ENCODE measurements at regions not wholly inside any gene's neighbourhood (a gene's known extent, or its start where the extent isn't known, plus 50 kb on each side); places are given as distances from the start of the nearest gene placed in this dataset.

DNA sequence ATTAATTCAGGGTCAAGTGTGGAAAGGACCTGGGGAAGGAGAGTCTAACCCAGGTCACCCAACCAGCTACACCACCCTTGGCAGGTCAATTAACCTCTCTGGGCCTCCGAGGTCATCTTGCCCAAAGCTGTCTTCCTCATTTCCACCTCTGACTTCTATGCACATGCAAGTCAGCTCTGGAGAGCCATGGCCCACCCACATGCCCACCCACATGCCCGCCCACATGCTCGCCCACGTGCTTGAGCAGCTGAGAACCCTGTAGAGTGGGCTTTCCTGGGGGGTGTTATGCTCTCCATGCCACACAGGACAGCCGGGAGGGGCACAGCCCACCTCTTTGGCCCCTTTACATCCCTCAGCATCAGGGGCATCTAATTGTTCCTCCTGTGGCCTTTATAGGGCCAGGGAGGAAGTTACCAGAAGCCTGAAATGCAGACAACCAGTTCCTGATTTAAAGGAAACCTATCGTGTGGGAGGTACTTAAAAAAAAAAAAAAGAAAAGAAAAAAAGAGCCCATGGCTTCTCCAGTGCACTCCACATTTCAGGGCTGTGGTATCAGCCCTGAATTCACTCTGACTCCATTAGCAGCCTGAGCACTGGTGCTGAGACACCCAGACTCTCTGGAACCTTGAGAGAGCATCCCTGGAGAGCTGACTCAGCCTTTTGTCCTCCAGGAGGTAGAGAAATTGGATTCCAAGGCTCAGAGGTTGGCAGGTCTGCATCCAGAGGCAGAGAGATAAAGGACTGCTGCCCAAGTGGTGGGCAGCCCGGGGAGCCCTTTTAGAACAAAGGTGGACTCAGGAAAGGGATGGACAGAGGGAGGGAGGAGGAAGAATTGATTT is 176.2 kb upstream of the ZMIZ1 start:
- no peaks in the 10 kb centered on the region for H3K4me1 ChIP-seq
- TF ChIP-seq, protein P1, sequence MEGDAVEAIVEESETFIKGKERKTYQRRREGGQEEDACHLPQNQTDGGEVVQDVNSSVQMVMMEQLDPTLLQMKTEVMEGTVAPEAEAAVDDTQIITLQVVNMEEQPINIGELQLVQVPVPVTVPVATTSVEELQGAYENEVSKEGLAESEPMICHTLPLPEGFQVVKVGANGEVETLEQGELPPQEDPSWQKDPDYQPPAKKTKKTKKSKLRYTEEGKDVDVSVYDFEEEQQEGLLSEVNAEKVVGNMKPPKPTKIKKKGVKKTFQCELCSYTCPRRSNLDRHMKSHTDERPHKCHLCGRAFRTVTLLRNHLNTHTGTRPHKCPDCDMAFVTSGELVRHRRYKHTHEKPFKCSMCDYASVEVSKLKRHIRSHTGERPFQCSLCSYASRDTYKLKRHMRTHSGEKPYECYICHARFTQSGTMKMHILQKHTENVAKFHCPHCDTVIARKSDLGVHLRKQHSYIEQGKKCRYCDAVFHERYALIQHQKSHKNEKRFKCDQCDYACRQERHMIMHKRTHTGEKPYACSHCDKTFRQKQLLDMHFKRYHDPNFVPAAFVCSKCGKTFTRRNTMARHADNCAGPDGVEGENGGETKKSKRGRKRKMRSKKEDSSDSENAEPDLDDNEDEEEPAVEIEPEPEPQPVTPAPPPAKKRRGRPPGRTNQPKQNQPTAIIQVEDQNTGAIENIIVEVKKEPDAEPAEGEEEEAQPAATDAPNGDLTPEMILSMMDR (IDR thresholded peaks at IDR 0.05): no peak
- no peak for TF ChIP-seq POLR2A (IDR thresholded peaks at IDR 0.05)
- intact Hi-C loops (cut with DNase I): no loop called here
- 65% methylated on average over 5 of the region's 7 CpGs for WGBS (ENCODE audit: insufficient coverage, low coverage, low lambda C conversion rate, missing lambda C conversion rate)
- no peak overlapping the region for H3K4me3 ChIP-seq
- no peak overlapping the region for H3K27ac ChIP-seq
- no peaks in the 10 kb centered on the region for H3K27me3 ChIP-seq
- no peak for ATAC-seq
- no peaks in the 10 kb centered on the region for H3K9me3 ChIP-seq
- H3K36me3 ChIP-seq: no peaks in the 10 kb centered on the region
- DNase-seq: no peak

DNA sequence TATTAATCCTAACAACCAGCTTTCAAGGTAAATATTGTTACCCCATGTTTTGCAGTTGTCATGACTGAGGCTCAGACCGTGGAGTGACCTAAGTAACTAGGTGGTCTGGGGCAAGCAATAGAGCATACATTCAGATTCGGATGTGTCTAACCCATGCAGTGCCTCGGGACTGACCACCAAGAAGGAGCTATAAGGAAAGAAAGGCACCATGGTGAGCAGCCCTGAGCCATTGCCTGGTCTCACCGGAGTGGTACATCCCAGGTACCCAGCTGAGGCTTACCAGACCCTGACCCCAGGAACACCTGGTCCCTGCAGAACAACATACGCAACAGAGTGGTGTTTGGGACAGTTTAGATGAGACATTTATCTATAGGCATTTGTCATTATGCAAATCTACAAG is 175.5 kb upstream of the ZMIZ1 start:
- TF ChIP-seq, protein P1 (IDR thresholded peaks at IDR 0.05): no peak
- TF ChIP-seq POLR2A (IDR thresholded peaks at IDR 0.05): no peak
- intact Hi-C loops (cut with DNase I): no loop called here
- ATAC-seq: no peak
- 40% methylated on average over 2 of the region's 5 CpGs for WGBS (ENCODE audit: insufficient coverage, low coverage, low lambda C conversion rate, missing lambda C conversion rate)
- Histone ChIP-seq H3K4me1 (no peaks in the 10 kb centered on the region), H3K27me3 (no peaks in the 10 kb centered on the region), H3K27ac (no peak overlapping the region), H3K36me3 (no peaks in the 10 kb centered on the region), H3K9me3 (no peaks in the 10 kb centered on the region), H3K4me3 (no peak overlapping the region)
- DNase-seq: no peak

DNA sequence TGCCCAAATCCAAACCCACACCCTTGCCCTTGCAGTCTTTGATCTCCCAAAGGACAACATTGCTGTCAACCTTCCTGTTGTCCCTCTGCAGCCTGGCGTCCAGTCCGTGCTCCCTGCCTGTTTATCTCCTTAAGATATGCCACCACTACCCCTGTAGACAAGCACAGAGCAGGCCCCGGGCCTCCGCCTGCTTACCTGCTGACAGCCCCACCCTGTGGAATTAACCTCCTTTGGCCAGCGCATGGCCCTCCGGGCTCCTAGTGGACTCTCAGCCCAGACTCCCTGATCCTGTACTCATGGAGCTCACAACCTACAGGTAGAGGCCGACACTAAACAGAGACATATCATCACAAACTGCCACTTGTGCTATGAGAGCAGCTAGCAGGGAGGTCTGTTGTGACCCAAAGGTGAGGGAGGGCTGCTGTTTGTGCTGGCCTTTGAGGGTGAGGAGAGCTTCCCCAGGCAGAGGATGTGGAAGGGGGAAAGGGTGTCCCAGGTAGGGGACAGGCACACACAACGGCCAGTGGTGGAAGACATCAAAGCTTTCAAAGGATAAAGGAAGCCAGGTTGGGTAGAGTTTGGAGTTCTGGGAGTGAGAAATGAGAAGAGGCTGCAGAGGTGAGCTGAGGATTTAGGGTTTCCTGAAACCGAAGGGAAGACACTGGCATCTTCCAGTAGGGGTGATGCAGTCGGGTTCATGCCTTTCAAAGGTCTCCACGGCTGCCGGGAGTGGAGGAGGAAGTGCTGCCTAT is 174.5 kb upstream of the ZMIZ1 start:
- Histone ChIP-seq H3K4me1 (peaks cover 0 to 4% (median under 1%) of the 10 kb centered on the region in 4 donors), H3K27ac (no peak overlapping the region), H3K27me3 (no peaks in the 10 kb centered on the region), H3K4me3 (no peak overlapping the region), H3K36me3 (no peaks in the 10 kb centered on the region), H3K9me3 (no peaks in the 10 kb centered on the region)
- ATAC-seq (no peak), DNase-seq (no peak)
- intact Hi-C loops (cut with DNase I): no loop called here
- WGBS (ENCODE audit: insufficient coverage, low coverage, low lambda C conversion rate, missing lambda C conversion rate): 100% methylated on average over 3 of the region's 12 CpGs
- TF ChIP-seq, protein P1 (IDR thresholded peaks at IDR 0.05): no peak

DNA sequence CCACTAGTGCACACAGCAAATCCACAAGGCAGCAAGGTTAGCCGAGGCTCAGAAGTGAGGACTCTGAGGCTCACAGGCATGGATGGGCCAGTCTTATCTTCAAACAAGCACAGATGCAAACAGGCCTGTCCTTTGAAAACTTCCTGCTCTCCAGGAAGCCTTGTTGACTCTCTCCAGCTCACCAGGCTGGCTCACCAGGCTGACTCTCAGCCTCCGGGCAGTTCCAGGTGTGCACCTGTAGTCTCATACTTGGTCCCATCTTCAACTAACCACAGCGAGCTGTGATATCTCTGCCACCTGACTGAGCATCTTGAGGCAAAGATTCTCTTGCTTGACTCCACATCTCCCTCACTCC is 173.9 kb upstream of the ZMIZ1 start:
- WGBS (ENCODE audit: insufficient coverage, low coverage, low lambda C conversion rate, missing lambda C conversion rate): 97% methylated on average over 3 of the region's 3 CpGs
- intact Hi-C loops (cut with DNase I): no loop called here
- TF ChIP-seq, protein P1 (IDR thresholded peaks at IDR 0.05): no peak
- TF ChIP-seq POLR2A (IDR thresholded peaks at IDR 0.05): no peak
- Histone ChIP-seq H3K9me3 (no peaks in the 10 kb centered on the region), H3K36me3 (no peaks in the 10 kb centered on the region), H3K4me1 (peaks cover 0 to 9% (median 3%) of the 10 kb centered on the region in 4 donors), H3K4me3 (no peak overlapping the region), H3K27ac (no peak overlapping the region), H3K27me3 (no peaks in the 10 kb centered on the region)
- no peak for DNase-seq
- no peak for ATAC-seq

All from right lobe of liver (tissue), 6 donors.